GM21619 (cell line): ENCODE measurements at regions not wholly inside any gene's neighbourhood (a gene's known extent, or its start where the extent isn't known, plus 50 kb on each side); places are given as distances from the start of the nearest gene placed in this dataset.
"Not testable (repeated sequence)": the region's sequence is repeated elsewhere in the genome, so short reads cannot be mapped to it uniquely, and the experiment has no call there.

ENCODE experiments used
- ATAC-seq: cut with Tn5 transposase; IDR thresholded peaks from one replicate; pipeline ENCODE4 v1.9.1; 2021; ENCODE audit not compliant: unreplicated experiment

- no peak for ATAC-seq
Observed at GRCh38 chr4:12492730-12493393, 991.3 kb downstream of the RAB28 start.

GRCh38 chr4:12488672-12489071, 995.5 kb downstream of the RAB28 start:
- ATAC-seq: no peak

DNA sequence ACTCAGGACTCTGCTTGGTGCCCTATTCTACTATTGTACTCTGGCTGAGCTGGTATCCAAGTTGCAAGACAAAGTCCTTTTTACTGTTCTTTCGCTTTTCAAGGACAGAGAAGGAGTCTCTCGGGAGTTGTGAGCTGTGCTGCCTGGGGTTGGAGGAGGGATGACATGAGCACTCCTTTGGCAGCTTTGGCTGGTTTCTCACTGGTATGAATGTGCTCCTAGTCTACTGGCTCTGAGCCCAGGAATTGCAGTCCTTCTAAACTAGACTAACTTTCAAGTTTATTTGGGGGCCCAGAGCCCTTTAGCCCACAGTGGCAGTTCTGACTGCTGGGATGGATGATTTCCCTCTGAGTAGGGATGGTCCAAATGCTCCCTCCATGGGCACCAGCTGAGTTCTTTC, 997.1 kb downstream of the RAB28 start:
- no peak for ATAC-seq

- no peak for ATAC-seq
Observed at GRCh38 chr4:12472087-12472486, 1012.1 kb downstream of the RAB28 start.

DNA sequence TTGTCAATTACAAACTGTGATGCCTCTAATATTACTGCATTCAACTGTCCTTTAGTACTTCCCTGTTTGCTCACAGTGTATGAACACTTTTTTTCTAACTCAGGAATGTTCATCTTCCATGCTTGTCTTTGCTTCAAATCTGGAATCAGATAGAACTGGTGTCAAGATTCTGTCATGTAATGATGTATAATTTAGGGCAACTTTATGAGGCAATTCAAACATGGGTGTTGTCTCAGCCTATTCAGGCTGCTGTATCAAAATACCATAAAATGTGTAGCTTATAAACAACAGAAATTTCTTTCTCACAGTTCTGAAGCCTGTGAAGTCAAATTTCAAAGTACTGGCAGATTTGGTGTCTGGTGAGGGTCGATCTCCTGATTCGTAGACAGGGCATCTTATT, 1012.9 kb downstream of the RAB28 start:
- ATAC-seq: no peak

DNA sequence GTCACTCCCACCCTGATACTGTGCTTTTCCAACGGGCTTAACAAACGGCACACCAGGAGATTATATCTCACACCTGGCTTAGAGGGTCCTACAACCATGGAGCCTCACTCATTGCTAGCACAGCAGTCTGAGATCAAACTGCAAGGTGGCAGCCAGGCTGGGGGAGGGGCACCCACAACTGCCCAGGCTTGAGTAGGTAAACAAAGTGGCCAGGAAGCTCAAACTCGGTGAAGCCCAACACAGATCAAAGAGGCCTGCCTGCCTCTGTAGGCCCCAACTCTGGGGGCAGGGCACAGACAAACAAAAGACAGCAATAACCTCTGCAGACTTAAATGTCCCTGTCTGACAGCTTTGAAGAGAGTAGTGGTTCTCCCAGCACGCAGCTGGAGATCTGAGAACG, 1022.6 kb downstream of the RAB28 start:
- ATAC-seq: not testable (repeated sequence)

- no peak for ATAC-seq
Observed at GRCh38 chr4:12459126-12459525, 1025.0 kb downstream of the RAB28 start.

- ATAC-seq: no peak
Observed at GRCh38 chr4:12458621-12459020, 1025.5 kb downstream of the RAB28 start.

- no peak for ATAC-seq
Observed at GRCh38 chr4:12452291-12452690, 1023.6 kb upstream of the HS3ST1 start.

DNA sequence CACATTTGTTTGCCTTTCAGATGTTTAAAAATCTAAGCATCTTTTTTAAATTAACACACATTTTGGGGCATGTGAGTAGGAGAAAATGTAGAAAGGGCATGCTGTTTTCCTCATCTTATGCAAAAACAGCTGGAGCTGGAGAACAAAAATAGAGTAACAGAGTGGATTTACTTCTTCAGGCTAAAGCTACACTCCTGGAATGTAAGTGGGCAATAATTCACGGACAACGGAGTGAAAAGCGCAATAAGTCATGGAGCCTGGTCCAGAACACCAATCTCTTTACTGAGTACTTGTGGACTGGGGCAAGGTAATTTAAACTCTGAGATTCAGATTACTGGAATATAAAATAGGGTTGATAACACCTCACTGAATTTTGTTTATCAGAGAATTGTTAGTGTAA, 1018.8 kb upstream of the HS3ST1 start:
- ATAC-seq: no peak

DNA sequence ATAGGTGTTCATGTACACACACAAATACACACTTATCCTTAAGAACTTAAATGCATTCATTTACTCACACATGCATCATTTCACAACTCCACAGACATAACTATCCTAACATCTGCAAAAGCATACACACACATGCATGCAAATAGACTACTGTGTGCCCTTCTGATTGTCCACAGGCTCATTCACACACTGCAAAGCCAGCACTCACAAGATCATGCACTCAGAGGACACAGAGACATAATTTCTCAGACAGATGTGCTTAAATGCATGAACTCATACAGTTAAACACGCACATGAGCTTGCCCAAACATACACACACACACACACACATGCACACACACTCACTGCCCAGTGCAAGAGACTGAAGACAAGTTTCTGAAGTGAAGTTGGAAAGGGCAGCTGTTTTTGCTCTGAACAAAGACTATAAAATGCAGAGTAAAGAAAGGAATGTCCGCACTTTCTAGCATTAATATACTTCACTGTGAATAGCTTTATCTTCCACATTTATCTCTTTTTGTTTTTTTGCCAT, 1018.0 kb upstream of the HS3ST1 start:
- ATAC-seq: no peak

DNA sequence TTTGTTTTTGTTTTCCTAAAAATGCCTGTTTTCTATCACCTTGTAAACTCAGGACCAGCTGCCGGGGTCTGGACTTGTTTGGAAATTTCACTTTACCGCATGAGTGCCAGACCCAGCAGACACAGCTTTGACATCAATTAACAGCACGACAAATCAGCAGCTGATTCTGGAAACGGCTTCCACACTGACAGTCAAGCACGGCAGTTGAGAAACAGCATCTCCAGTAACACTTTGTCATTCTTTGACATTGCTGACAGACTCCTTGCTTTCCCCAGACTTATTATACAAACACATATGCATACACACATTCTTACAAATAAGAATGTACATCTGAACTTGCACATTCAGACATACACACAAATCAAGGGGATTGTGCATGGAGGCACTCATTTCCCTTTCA, 1017.6 kb upstream of the HS3ST1 start:
- ATAC-seq: no peak

DNA sequence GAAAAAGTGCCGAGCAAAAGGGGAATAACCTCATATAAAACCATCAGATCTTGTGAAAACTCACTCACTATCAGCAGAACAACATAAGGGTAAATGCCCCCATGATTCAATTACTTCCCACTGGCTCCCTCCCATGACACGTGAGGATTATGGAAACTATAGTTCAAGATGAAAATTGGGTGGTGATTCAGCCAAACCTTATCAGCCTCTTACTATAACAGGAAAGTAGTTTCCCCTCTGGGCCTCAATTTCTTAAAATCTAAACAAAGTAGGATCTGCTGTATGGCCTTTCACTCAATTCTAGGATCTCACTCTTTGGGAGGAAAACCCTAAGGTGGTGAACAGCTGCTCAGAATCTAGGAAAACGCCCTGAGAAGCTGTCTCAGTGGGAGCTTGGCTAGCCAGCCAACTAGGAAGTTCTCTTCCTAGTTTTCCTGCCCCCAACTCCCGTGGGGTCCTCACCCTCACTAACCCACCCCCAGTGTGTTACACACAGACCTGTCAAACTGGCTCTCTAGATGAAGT, 1017.1 kb upstream of the HS3ST1 start:
- no peak for ATAC-seq

DNA sequence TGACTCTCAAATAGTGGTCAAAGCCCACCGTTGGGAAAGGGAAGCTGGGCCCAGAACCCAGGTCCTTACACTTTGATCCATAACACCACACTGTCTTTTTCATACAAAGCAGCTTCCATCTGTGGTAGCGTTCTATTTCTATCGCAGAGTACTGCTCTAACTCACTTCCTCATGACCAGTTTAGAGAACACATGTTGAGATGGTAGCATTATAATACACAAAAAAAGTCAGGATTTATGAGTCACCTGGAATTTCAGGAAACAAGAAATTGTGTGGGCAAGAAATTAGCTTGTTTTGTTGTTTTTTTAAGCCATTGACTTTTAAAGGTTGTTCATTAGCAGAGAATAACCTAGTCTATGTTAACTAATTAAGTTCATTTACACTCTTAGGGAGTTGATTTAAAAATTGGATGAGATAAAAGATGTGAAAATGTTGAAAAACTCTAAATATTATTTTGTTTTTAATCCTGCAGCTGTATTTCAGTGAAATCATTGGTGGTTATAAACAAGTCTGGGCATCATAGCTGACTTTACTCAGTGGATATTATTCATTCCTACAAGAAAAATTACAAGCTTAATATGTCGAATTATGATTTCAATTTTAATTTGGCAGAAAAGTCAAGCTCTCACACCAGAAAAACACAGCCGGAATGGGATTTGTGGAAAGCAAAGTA, 1011.1 kb upstream of the HS3ST1 start:
- ATAC-seq: no peak

DNA sequence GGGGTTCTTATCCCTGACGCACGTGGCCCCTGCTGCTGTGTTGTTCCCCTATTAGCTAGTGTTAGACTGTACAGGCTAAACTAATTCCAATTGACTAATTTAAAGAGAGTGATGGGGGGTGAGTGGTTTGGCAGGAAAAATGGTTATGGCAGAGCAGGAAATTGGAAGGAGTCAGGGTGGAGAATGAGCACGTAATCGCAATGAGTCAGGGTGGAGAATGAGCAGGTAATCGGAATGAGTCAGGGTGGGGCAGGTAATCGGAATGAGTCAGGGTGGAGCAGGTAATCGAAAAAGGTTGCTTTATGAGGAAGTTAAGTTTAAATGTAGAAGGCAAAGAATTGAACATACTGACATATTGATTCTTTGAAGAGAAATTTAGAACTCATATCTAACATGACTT, 1002.6 kb upstream of the HS3ST1 start:
- not testable (repeated sequence) for ATAC-seq

DNA sequence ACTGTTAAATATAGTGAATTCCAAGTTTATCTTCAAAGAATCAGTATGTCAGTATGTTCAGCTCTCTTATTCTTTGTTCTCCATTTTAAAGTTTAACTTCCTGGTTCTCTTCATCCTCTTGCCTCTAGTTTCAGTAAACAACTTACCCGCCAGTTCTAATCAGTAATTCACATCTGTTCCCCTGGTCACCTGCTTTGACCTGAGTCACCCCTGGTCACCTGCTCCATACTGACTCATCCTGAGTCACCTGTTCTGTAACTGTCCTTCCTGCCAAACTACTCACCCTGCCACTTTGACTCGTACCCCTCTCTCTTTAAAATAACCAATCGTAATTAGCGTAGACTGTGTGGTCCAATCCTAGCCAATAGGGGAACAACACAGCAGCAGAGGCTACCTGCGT, 992.7 kb upstream of the HS3ST1 start:
- ATAC-seq: no peak

- no peak for ATAC-seq
Observed at GRCh38 chr4:12416755-12417154, 988.1 kb upstream of the HS3ST1 start.

DNA sequence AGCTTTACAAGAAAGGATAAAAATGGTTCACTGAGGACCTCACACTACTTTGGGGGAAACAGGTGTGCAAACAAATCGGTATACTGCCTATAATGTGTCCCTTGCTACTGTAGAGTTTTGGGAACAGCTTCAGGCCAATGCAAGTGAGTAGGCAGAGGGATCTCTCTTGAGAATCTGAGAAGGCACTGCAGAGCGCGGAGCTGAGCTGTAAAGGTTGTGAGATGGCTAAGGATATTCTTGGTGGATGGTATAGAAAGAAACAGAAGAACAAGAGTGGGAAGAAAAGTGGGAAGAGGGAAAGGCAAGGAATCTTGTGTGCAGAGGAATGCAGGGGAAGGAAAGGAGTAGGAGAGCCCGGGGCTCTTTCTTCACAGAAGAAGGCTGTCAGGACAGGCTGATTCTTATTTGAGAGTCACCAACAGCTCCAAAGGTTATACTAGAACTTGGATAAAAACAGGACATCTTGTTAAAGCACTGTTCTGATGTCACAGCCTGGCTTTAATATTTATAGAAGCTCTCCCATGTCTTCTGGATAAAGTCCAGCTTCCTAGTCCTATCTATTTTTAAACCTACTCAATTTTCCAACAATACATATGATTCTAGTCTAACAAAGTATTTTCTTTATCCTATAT, 985.6 kb upstream of the HS3ST1 start:
- no peak for ATAC-seq

DNA sequence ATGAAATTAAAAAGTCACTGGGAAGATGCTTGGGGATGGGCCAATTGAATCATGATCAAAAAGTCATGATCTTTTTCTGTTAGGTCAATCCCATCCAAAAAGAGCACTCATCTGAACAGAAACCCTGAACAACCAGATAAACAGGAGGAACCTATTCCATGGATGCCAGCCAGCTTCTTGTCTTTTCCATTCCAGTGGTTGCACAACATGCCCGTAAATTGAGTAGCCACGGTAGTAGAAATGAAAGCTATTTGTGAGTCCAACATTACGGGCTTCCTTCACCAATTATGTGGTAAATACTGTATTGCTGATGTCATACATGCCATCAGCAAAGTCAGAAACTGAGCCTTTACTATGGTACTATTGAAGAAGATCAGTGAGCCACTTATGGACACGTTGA, 982.4 kb upstream of the HS3ST1 start:
- no peak for ATAC-seq

DNA sequence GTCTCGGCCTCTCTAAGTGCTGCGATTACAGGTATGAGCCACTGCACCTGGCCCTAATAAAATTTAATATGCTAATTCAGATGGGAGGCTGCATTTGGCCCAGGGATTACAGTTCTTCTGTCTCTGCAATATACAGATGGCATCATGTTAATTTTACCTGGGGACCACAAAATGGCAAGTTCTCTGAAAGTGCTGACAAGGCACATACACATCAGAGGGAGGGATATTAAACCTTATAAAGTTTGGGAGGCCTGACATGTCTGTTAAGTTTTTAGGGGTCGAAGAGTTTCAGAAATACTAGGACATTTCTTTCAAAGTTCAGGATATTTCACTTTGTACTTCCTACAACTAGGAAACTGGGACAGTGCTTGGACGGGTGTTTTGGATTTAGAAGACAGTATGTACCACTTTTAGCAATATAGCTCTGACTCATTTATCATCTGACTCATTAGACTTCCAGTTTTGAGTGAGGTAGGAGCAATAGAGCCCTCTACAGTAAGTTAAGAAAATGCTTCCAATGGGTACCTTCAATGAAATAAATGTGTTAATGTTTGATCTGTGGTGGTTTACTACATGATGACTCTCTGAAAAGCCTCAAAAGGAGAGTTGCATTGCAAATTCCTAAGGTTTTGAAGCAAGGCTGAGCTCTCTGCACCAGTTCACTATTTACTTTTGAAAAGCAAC, 981.0 kb upstream of the HS3ST1 start:
- no peak for ATAC-seq

DNA sequence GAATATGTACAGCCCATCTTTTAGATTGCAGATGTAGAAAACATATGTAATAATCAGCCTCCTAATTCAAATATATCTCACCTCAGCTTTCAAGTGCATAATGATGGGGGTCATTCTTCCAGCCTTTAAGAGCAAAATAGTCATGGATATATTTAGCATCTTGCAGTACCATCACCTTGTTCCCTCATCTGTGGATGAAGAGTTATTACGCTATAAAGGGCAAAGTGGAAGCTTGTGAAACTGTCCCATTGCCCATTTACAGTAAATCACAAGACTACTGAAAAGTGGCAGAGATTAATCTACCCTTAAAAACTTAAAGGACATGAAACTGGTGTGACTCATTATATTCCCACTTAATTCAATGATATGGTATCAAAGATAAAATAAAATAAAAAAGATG, 979.7 kb upstream of the HS3ST1 start:
- no peak for ATAC-seq
